Mesenchymal stem cell (in vitro differentiated cells and primary cell): ENCODE measurements at regions not wholly inside any gene's neighbourhood (a gene's known extent, or its start where the extent isn't known, plus 50 kb on each side); places are given as distances from the start of the nearest gene placed in this dataset.
"Not testable (repeated sequence)": the region's sequence is repeated elsewhere in the genome, so short reads cannot be mapped to it uniquely, and the experiment has no call there.

Source experiments
- DNase-seq: peaks from one replicate; pipeline ENCODE4 v3.0.0-alpha.2; 2013
- H2AFZ ChIP-seq: one replicate; pipeline ENCODE4 v1.6.1; 2013; ENCODE audit warnings: low read depth, mild to moderate bottlenecking, control low read depth, inconsistent platforms, low read length, moderate library complexity
- H2AK5ac ChIP-seq: 2 replicates; pipeline ENCODE4 v1.6.1; 2013; ENCODE audit warnings: low read length, moderate library complexity, mild to moderate bottlenecking, inconsistent platforms; ENCODE audit not compliant: severe bottlenecking
- H2BK120ac ChIP-seq: one replicate; pipeline ENCODE4 v1.6.1; 2013; ENCODE audit warnings: low read depth, mild to moderate bottlenecking, inconsistent platforms, low read length, moderate library complexity
- H2BK12ac ChIP-seq, 2 experiments: one replicate each; pipeline ENCODE4 v1.6.1; 2013; ENCODE audit warnings: inconsistent platforms in 2 of 2, low read length in 2 of 2, mild to moderate bottlenecking in 2 of 2, moderate library complexity in 2 of 2, control low read depth in 1 of 2
- H2BK15ac ChIP-seq: one replicate; pipeline ENCODE4 v1.6.1; 2013; ENCODE audit warnings: mild to moderate bottlenecking, low read depth, inconsistent platforms; ENCODE audit not compliant: poor library complexity, severe bottlenecking
- H2BK5ac ChIP-seq: 2 replicates; pipeline ENCODE4 v1.6.1; 2013; ENCODE audit warnings: low read depth, mild to moderate bottlenecking, low read length, control low read depth, inconsistent platforms; ENCODE audit not compliant: poor library complexity, severe bottlenecking
- H3K14ac ChIP-seq, 2 experiments: one replicate each; pipeline ENCODE4 v1.6.1; 2013; ENCODE audit warnings: inconsistent platforms in 2 of 2, low read length in 2 of 2, control low read depth in 1 of 2, mild to moderate bottlenecking in 1 of 2, moderate library complexity in 1 of 2
- H3K18ac ChIP-seq, 2 experiments: one replicate each; pipeline ENCODE4 v1.6.1; 2013; ENCODE audit warnings: inconsistent platforms in 2 of 2, low read length in 2 of 2, control low read depth in 1 of 2, low read depth in 1 of 2, mild to moderate bottlenecking in 1 of 2
- H3K23ac ChIP-seq, 2 experiments: one replicate each; pipeline ENCODE4 v1.6.1; 2013; ENCODE audit warnings: inconsistent platforms in 2 of 2, low read length in 2 of 2, mild to moderate bottlenecking in 2 of 2, moderate library complexity in 2 of 2, control low read depth in 1 of 2
- H3K27ac ChIP-seq: 2 replicates; pipeline ENCODE4 v1.5.1; 2013; ENCODE audit warnings: mild to moderate bottlenecking, moderate library complexity, low read length, control low read depth, inconsistent platforms; ENCODE audit not compliant: poor library complexity, severe bottlenecking
- H3K27me3 ChIP-seq, 2 experiments: 2 replicates each; pipeline versions ENCODE4 v1.6.1 to v1.7.0; 2013; ENCODE audit warnings: low read length in 2 of 2, mild to moderate bottlenecking in 2 of 2, moderate library complexity in 2 of 2, control low read depth in 1 of 2, inconsistent platforms in 1 of 2; ENCODE audit not compliant: control insufficient read depth in 1 of 2, insufficient read depth in 1 of 2
- H3K36me3 ChIP-seq, 2 experiments: 2 replicates each; pipeline versions ENCODE4 v1.6.1 to v1.7.0; 2013; ENCODE audit warnings: low read length in 2 of 2, control low read depth in 1 of 2, inconsistent platforms in 1 of 2, low read depth in 1 of 2, mild to moderate bottlenecking in 1 of 2; ENCODE audit not compliant: insufficient read depth in 2 of 2, control insufficient read depth in 1 of 2
- H3K4ac ChIP-seq, 2 experiments: one replicate each; pipeline ENCODE4 v1.6.1; 2013; ENCODE audit warnings: inconsistent platforms in 2 of 2, low read length in 2 of 2, mild to moderate bottlenecking in 2 of 2, moderate library complexity in 2 of 2, control low read depth in 1 of 2, low read depth in 1 of 2
- H3K4me1 ChIP-seq: 2 replicates; pipeline ENCODE4 v1.6.1; 2013; ENCODE audit warnings: low read depth, low read length, control low read depth; ENCODE audit not compliant: control insufficient read depth, insufficient read depth
- H3K4me2 ChIP-seq: 2 replicates; pipeline ENCODE4 v1.6.1; 2013; ENCODE audit warnings: low read length, mild to moderate bottlenecking, inconsistent platforms; ENCODE audit not compliant: poor library complexity, severe bottlenecking
- H3K4me3 ChIP-seq, 2 experiments: 2 replicates each; pipeline versions ENCODE4 v1.5.1 to v1.7.0; 2013; ENCODE audit warnings: low read length in 2 of 2, mild to moderate bottlenecking in 2 of 2, control low read depth in 1 of 2, low read depth in 1 of 2; ENCODE audit not compliant: insufficient read depth in 1 of 2
- H3K79me1 ChIP-seq: replicated peaks from 2 replicates; pipeline ENCODE4 v1.6.1; 2013; ENCODE audit warnings: mild to moderate bottlenecking, control low read depth, low read length, inconsistent platforms; ENCODE audit not compliant: poor library complexity, severe bottlenecking
- H3K9ac ChIP-seq: 2 replicates; pipeline ENCODE4 v1.7.0; 2013; ENCODE audit warnings: mild to moderate bottlenecking, low read length, moderate library complexity
- H3K9me3 ChIP-seq: 2 replicates; pipeline ENCODE4 v1.7.0; 2013; ENCODE audit warnings: mild to moderate bottlenecking, low read length; ENCODE audit not compliant: control insufficient read depth
- H4K8ac ChIP-seq: one replicate; pipeline ENCODE4 v1.6.1; 2013; ENCODE audit warnings: inconsistent platforms, mild to moderate bottlenecking, low read length, moderate library complexity
- H4K91ac ChIP-seq: one replicate; pipeline ENCODE4 v1.6.1; 2013; ENCODE audit warnings: mild to moderate bottlenecking, low read length, inconsistent platforms
- WGBS: methylation state at CpG from one replicate; pipeline ENCODE4 v1.1.7; 2013; ENCODE audit warnings: mixed read lengths; 5-methylcytosine and 5-hydroxymethylcytosine counted together

DNA sequence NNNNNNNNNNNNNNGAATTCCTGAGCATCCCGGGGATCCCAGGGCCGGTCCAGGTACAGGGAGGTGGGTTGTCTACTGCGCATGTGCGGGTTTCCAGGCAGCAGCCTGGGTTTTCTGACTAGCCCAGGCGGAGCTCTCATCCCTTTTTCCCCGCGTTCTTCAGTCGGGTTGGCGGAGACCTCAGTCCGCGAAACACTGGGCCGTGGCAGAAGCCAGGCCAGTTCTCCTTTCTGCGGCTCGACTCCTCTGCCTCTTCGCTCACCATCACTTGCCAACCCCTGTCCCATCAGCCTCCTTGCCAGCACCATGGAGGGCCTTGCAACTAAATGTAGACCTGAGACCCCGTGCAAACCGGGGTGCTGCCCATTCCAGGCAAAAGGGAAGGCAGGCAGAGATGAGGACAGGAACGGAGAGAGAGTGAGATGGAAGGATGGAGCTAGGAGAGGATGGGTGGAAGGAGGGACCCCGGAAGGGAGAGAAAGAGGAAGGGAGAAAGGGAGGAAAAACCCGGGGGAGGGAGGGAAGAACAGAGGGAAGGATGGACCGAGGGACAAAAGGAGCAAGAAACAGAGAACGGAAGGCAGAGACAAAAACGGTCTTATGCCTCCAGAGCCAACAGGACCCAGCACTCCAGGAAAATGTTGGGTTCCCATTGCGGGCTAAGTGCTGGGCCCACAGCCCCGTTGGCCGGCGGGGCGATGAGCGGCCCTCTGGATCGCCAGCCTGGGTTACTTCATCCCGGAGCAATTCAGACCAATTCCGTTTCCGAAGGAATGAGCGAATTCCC lies 445.4 kb upstream of the DEFB115 start:
- no peak overlapping the region for H2AFZ ChIP-seq
- peaks cover 3% of the 10 kb centered on the region for H3K4me1 ChIP-seq
- H3K27ac ChIP-seq, result no peak overlapping the region
- no peaks in the 10 kb centered on the region for H3K79me1 ChIP-seq
- H3K27me3 ChIP-seq, result peaks cover 0 to 2% of the 10 kb centered on the region in 2 experiments
- no peak overlapping the region for H3K4ac ChIP-seq
- WGBS, result 71% methylated on average over 34 of the region's 34 CpGs
- no peak overlapping the region for H4K91ac ChIP-seq
- H3K4me3 ChIP-seq, result peak overlapping the region in 1 of 2 experiments; percentile 17
- H3K4me2 ChIP-seq, result peak overlapping the region; percentile 14
- H3K9ac ChIP-seq, result no peak overlapping the region
- no peak for DNase-seq
- H2BK15ac ChIP-seq, result no peak overlapping the region
- H2BK120ac ChIP-seq, result no peak overlapping the region
- no peak overlapping the region for H3K18ac ChIP-seq
- no peak overlapping the region for H2BK12ac ChIP-seq
- H3K36me3 ChIP-seq, result peaks cover 0 to 4% of the 10 kb centered on the region in 2 experiments
- H3K14ac ChIP-seq, result no peak overlapping the region
- H2BK5ac ChIP-seq, result no peak overlapping the region
- H2AK5ac ChIP-seq, result no peak overlapping the region
- H4K8ac ChIP-seq, result no peak overlapping the region
- H3K9me3 ChIP-seq, result peaks cover 13% of the 10 kb centered on the region
- no peak overlapping the region for H3K23ac ChIP-seq

DNA sequence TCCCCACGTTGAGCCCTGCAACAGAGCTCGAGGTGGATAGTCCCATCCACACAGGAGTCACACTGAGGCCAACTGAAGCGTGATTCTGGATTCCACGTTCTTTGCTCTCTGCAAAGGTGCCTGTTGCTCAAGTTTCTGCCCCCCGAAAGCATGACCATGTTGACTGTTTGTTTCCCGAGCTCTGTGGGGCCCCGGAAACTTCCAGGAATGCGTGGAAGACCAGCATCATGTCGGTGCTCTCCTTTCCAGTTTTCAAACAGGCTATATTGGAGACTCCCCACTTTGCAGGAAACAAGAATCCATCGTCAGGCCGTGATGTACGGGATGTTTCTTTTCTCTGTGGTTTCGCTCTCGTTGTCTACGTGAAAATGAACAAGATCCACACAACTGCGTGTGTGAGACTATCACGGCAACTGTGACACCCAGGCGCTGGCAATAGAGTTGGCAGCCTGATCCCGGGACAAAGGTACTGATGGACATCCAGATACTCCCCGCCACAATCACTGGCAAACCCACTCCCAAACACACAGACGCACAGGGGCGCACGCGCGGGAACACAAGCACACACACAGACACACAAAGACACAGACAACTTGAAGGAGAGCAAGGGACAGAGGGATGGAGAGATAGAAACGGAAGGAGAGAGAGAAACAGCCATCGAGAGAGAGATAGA lies 444.6 kb upstream of the DEFB115 start:
- no peaks in the 10 kb centered on the region for H3K79me1 ChIP-seq
- no peak overlapping the region for H2BK12ac ChIP-seq
- no peak overlapping the region for H3K4me3 ChIP-seq
- H3K18ac ChIP-seq, result no peak overlapping the region
- no peak overlapping the region for H3K27ac ChIP-seq
- H3K27me3 ChIP-seq, result peaks cover 0 to 2% of the 10 kb centered on the region in 2 experiments
- H3K4ac ChIP-seq, result no peak overlapping the region
- H2BK5ac ChIP-seq, result no peak overlapping the region
- H3K4me2 ChIP-seq, result no peak overlapping the region
- peaks cover 3% of the 10 kb centered on the region for H3K4me1 ChIP-seq
- H4K91ac ChIP-seq, result no peak overlapping the region
- no peak overlapping the region for H2AK5ac ChIP-seq
- H2BK120ac ChIP-seq, result no peak overlapping the region
- no peak overlapping the region for H3K14ac ChIP-seq
- peaks cover 0 to 4% of the 10 kb centered on the region in 2 experiments for H3K36me3 ChIP-seq
- 74% methylated on average over 26 of the region's 27 CpGs for WGBS
- DNase-seq, result no peak
- H2AFZ ChIP-seq, result no peak overlapping the region
- H3K9me3 ChIP-seq, result peaks cover 13% of the 10 kb centered on the region
- H3K9ac ChIP-seq, result no peak overlapping the region
- H3K23ac ChIP-seq, result no peak overlapping the region
- no peak overlapping the region for H2BK15ac ChIP-seq
- no peak overlapping the region for H4K8ac ChIP-seq

DNA sequence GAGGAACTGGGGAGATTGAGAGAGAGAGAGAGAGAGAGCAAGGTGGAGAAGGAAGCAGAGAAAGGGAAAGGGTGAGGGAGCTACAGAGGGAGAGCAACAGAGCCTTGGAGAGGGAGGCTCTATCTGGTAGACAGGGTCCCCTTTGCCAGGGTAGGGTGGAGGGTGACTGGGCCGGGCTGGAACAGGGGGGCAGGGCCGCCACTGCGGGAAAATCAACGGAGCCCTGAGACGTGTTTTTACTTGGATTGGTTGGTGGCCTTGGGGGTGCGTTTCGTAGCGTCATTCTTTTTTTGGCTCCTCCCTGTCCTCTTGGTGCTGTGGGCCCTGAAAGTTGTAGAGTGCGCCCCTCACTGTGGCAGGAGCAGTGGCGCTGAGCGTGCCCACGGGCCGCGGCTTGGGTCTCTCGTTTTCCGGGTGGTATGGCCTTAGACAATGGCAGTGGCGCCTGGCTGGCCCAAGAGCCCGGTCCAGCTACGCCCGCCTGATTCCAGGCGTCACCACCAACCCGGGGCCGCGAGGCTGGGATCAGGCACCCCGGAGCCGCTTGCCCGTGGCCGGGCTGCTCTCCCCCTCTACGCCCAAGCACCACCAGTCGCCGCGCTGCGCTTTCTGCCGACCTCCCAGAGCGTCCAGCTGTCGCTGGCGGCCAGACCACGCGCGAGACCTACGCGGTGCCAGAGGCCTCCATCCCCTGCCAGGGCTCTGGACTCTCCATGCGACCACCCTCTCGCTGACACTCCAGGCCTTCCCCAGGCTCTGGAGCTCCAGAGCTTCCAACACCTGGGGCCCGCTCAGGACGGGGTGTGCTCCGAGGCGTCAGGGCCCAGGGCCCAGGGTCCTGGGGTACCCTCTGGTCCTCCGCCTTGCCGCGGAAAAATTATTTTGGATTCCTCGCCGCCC lies 443.8 kb upstream of the DEFB115 start:
- not testable (repeated sequence) for H3K9ac ChIP-seq, H2BK5ac ChIP-seq, H3K27ac ChIP-seq, H3K4ac ChIP-seq, H3K79me1 ChIP-seq, H2BK120ac ChIP-seq, H3K4me2 ChIP-seq, H4K91ac ChIP-seq, H3K14ac ChIP-seq, H3K4me1 ChIP-seq, H3K18ac ChIP-seq, H3K27me3 ChIP-seq, DNase-seq, H3K23ac ChIP-seq, H4K8ac ChIP-seq, H2BK12ac ChIP-seq, H3K36me3 ChIP-seq, H2AFZ ChIP-seq, H2AK5ac ChIP-seq, H2BK15ac ChIP-seq
- peak overlapping the region in 1 of 2 experiments; percentile 9 for H3K4me3 ChIP-seq
- 84% methylated on average over 53 of the region's 53 CpGs for WGBS
- H3K9me3 ChIP-seq, result peaks cover 13% of the 10 kb centered on the region

DNA sequence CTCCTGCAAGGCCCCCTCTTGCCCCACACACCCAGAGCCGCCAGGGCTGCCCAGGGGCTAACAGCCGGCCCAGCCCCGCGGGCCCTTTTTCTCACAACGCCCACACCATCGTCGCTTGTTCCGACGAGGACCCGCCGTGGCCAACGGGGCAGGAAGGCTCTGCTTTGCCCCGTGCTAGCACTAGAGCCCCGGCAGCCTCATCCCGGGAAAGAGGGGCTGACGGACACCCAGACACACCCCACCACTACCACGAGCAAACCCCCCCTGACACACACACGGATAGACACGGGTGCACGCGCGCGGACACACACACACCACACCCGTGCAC lies 443.2 kb upstream of the DEFB115 start:
- not testable (repeated sequence) for H4K91ac ChIP-seq, H3K4me1 ChIP-seq, H3K18ac ChIP-seq, H3K4me2 ChIP-seq, H3K14ac ChIP-seq, H3K23ac ChIP-seq, H3K4ac ChIP-seq, H2BK5ac ChIP-seq, H3K36me3 ChIP-seq, H3K27me3 ChIP-seq, H4K8ac ChIP-seq, H2BK120ac ChIP-seq, H3K9ac ChIP-seq, H3K4me3 ChIP-seq, H2AFZ ChIP-seq, H2AK5ac ChIP-seq, H2BK15ac ChIP-seq, H3K79me1 ChIP-seq, DNase-seq, H2BK12ac ChIP-seq, H3K27ac ChIP-seq
- 71% methylated on average over 24 of the region's 24 CpGs for WGBS
- H3K9me3 ChIP-seq, result peaks cover 13% of the 10 kb centered on the region
